SK-N-SH (cell line): ENCODE measurements at regions not wholly inside any gene's neighbourhood (a gene's known extent, or its start where the extent isn't known, plus 50 kb on each side); places are given as distances from the start of the nearest gene placed in this dataset.

ENCODE experiments used
- ELF1 ChIP-seq: IDR thresholded peaks from 2 replicates; pipeline ENCODE4 v1.4.0; 2012
- RFX5 ChIP-seq: IDR thresholded peaks from 2 replicates; pipeline ENCODE4 v1.6.1; 2012; ENCODE audit warnings: mild to moderate bottlenecking, improper control_type of control experiment, low read length

DNA sequence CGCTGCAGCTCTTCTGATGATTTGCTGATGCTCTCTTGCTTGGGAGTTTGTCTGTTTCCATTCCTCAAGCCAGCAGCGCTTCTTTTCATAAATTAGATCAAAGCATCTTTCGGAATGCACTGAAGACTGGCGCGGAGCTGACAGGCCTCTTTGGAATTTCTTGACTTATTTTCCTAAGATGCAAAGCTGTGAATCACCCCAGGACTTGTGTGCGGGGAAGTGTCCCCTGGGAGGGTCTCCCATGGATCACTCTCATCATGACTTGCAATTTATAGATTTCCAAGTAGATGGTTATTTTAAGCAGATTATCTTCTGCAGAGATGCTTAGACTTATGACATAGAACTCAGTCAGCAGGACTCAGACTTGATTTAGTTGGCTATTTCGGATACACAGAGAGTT, 467.2 kb downstream of the TCERG1L start:
- TF ChIP-seq ELF1 = no peak
- TF ChIP-seq RFX5 = no peak
